ENCODE measurements at regions not wholly inside any gene's neighbourhood (a gene's known extent, or its start where the extent isn't known, plus 50 kb on each side); places are given as distances from the start of the nearest gene placed in this dataset.

DNA sequence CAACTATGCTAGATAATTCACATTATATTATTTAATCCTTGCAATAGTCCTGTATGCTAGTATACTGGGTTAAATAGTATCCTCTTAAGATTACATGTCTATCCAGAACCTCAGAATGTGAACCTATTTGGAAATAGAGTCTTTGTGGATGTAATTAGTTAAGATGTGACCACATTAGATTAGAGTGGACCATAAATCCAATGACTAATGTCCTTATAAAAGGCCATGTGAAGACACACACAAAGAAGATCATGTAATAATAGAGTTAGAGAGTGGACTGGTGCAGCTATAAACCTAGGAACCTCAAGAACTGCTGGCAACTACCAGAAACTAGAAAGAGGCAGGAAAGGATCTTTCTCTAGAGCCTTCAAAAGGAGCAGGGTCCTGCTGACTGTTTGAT lies 263.6 kb upstream of the PTGER4 start:
- ATAC-seq (no peak), DNase-seq (no peak)
- ChIA-PET POLR2A (no interaction called here), CTCF (no interaction called here)
- H3K9me3 Mint-ChIP-seq (ENCODE audit: low read depth) = peaks cover 14% of the 10 kb centered on the region
- intact Hi-C loops (cut with DNase I, micrococcal nuclease) = no loop called here
- H3K36me3 Mint-ChIP-seq (ENCODE audit: low read depth) = peaks cover 7% of the 10 kb centered on the region
- H3K4me3 Mint-ChIP-seq = no peak overlapping the region
- no peak overlapping the region for H3K27ac Mint-ChIP-seq
- H3K27me3 Mint-ChIP-seq = no peaks in the 10 kb centered on the region
- peaks cover 19% of the 10 kb centered on the region for H3K4me1 Mint-ChIP-seq

DNA sequence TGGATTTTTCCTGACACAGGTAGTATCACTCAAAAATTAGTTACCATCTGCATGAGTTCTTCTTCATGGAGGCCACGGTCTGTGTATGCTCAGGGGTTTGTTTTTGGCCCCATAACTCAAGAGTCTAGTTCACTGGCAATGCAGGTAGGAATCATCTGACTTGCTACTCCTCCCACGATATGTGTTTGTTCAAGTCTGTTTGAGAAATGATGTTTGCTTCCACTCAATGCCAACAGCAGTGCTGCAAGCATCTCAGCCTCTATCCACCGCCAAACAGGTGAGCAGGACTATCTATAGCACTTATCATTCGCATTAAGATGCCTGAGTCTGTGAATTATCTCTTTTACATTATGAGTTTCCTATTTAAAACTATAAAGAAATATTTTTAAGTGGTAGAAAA lies 264.8 kb upstream of the PTGER4 start:
- CTCF ChIA-PET = no interaction called here
- no peak for ATAC-seq
- no peak overlapping the region for H3K27ac Mint-ChIP-seq

DNA sequence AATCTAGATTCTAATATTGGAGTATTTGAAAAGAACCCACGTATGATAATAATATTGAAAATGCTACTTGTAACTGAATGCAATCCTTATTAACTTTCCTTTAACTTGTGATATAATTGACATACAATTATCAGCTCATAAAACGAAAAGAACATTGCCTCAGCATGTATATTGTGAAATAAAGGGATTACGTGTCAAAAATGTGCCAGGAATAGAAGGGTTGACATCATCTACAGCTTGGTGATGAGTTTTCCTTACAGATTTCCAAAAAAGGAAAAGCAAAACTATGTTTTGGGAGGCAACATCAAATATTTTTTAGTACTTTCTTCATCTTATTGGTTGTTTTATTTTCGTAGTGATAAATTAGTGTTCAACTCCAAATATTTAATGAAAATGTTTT lies 266.0 kb upstream of the PTGER4 start:
- POLR2A ChIA-PET = no interaction called here
- intact Hi-C loops (cut with DNase I, micrococcal nuclease) = no loop called here
- Mint-ChIP-seq H3K27ac (no peak overlapping the region), H3K4me3 (no peak overlapping the region), H3K27me3 (no peaks in the 10 kb centered on the region), H3K9me3 (ENCODE audit: low read depth) (peaks cover 12% of the 10 kb centered on the region), H3K4me1 (peaks cover 41% of the 10 kb centered on the region), H3K36me3 (ENCODE audit: low read depth) (peaks cover 4% of the 10 kb centered on the region)
- CTCF ChIA-PET = interaction anchor here (0.7 kb wide), 1 partner anchor 268 kb away, joined by 3 read pairs; no protein-coding TSS in a partner anchor
- DNase-seq = no peak
- no peak for ATAC-seq

More for the DNA sequence above, 264.8 kb upstream of the PTGER4 start:
- no peak for DNase-seq
- Mint-ChIP-seq H3K9me3 (ENCODE audit: low read depth) (peaks cover 14% of the 10 kb centered on the region), H3K36me3 (ENCODE audit: low read depth) (peaks cover 7% of the 10 kb centered on the region), H3K4me1 (peaks cover 30% of the 10 kb centered on the region), H3K27me3 (no peaks in the 10 kb centered on the region), H3K4me3 (no peak overlapping the region)
- POLR2A ChIA-PET = no interaction called here
- intact Hi-C loops (cut with DNase I, micrococcal nuclease) = no loop called here

DNA sequence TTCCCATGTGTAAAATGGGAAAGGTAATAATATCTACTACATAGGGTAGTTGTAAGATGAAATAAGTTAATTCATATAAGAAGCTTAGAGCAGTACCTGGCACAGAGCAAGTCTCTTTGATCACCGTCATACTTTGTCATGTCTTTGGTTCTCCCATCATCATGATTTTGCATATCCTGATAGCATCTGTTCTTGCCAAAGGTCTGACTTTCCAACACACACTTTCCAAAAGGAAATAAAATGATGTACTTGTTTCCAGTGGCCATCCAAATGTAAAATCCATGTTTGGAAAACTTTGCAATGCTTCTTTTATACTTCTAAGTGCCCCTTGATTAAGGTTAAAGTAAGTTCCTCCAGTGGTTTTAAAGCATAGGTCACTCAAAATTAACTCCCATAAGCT lies 266.9 kb upstream of the PTGER4 start:
- Mint-ChIP-seq H3K27ac (no peak overlapping the region), H3K27me3 (no peaks in the 10 kb centered on the region), H3K9me3 (ENCODE audit: low read depth) (peaks cover 11% of the 10 kb centered on the region), H3K36me3 (ENCODE audit: low read depth) (peaks cover 9% of the 10 kb centered on the region), H3K4me1 (peaks cover 50% of the 10 kb centered on the region), H3K4me3 (no peak overlapping the region)
- DNase-seq (no peak), ATAC-seq (no peak)
- ChIA-PET POLR2A (no interaction called here), CTCF (interaction anchor here (1.0 to 1.1 kb wide), 3 partner anchors 18 to 64 kb away, joined by 3 to 4 read pairs (median 3); no protein-coding TSS in a partner anchor)
- intact Hi-C loops (cut with DNase I, micrococcal nuclease) = no loop called here

DNA sequence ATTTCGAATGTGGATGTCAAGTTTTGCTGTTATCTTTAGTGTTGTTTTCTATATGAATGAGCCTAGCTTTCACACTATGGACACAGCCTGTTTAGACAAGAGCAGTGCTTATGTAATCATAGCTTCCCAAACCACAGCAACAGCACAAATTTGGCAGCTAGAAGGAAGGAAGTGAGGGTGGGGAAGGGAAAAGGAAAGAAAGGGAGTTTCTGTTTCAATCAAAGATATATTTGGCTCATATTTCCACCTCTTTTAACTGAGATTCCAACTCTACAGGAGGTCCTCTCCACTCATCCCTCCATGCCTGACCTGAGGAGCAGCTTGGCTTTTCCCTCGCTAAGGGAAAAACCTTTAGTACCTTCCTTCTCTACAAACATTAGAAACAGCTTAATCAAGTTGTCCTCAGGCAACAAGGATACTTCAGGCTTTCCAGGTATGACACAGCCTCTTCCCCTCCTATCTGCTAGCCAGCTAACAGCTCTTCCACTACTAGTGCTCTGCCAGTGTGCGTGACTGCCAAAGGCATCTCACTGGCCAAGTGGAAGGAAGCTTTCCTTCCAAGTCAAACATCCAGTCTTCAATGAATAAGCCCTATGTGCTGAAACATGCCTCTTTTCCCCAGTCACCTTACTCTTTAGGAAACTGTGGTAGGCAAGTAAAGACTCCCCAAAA lies 268.6 kb upstream of the PTGER4 start:
- Mint-ChIP-seq H3K4me1 (peaks cover 63% of the 10 kb centered on the region), H3K27me3 (no peaks in the 10 kb centered on the region)
- CTCF ChIA-PET = interaction anchor here (0.8 to 2.6 kb wide), 14 partner anchors 10 to 278 kb away, joined by 3 to 23 read pairs (median 6); no protein-coding TSS in a partner anchor

DNA sequence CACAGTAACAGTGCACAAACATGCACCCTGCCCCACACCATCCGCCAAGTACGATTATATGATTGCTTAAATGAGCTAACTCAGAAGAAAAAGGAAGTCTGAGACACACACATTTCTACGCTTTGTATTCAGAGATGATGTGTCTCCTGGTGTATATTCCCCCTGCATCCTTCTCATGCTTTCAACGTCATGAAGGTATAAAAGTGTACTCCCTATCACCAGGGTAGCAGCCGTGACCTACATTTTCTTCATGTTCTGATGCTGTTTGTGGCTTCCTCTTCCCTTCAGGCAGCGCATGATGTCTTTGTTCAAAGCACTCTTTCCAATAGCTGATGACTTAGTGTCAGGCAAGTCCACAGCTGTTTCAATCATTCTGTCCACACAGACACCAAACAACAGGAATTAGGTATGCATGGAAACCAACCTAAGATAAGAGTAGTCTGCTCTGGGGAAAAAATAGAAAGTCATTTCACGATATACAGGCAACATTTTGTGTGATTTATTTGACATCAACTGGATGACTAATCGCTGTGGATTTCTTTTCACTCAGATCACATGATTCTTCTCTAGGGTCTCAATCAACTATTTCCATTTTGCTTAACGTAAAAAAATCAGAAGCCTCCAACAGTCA lies 269.4 kb upstream of the PTGER4 start:
- DNase-seq (peak; percentile 80), ATAC-seq (peak; percentile 82)
- ChIA-PET POLR2A (interaction anchor here (0.5 to 2.2 kb wide), 17 partner anchors 9 to 279 kb away, joined by 3 to 12 read pairs (median 5); partner anchors contain the start of gene PTGER4), CTCF (interaction anchor here (0.7 to 2.6 kb wide), 18 partner anchors 9 to 278 kb away, joined by 3 to 23 read pairs (median 4); no protein-coding TSS in a partner anchor)
- H3K36me3 Mint-ChIP-seq (ENCODE audit: low read depth) = peaks cover 23% of the 10 kb centered on the region
- H3K27ac Mint-ChIP-seq = peak overlapping the region; percentile 94
- H3K9me3 Mint-ChIP-seq (ENCODE audit: low read depth) = peaks cover 7% of the 10 kb centered on the region
- no peaks in the 10 kb centered on the region for H3K27me3 Mint-ChIP-seq
- peaks cover 67% of the 10 kb centered on the region for H3K4me1 Mint-ChIP-seq
- intact Hi-C loops (cut with DNase I, micrococcal nuclease) = loop anchor here (1.0 to 2.0 kb wide), 11 partner anchors 26 to 279 kb away; partner anchors contain the start of gene PTGER4 (in 2 of the 2)
- peak overlapping the region; percentile 58 for H3K4me3 Mint-ChIP-seq

More for the DNA sequence above, 268.6 kb upstream of the PTGER4 start:
- Mint-ChIP-seq H3K36me3 (ENCODE audit: low read depth) (peaks cover 23% of the 10 kb centered on the region), H3K4me3 (peak overlapping the region; percentile 58), H3K27ac (peak overlapping the region; percentile 94), H3K9me3 (ENCODE audit: low read depth) (peaks cover 7% of the 10 kb centered on the region)
- ATAC-seq = peak; percentile 3
- intact Hi-C loops (cut with DNase I, micrococcal nuclease) = loop anchor here (1.0 to 2.0 kb wide), 11 partner anchors 25 to 278 kb away; partner anchors contain the start of gene PTGER4 (in 2 of the 2)
- no peak for DNase-seq
- POLR2A ChIA-PET = interaction anchor here (0.6 to 2.2 kb wide), 15 partner anchors 10 to 1068 kb away, joined by 3 to 12 read pairs (median 5); partner anchors contain the start of gene PTGER4

DNA sequence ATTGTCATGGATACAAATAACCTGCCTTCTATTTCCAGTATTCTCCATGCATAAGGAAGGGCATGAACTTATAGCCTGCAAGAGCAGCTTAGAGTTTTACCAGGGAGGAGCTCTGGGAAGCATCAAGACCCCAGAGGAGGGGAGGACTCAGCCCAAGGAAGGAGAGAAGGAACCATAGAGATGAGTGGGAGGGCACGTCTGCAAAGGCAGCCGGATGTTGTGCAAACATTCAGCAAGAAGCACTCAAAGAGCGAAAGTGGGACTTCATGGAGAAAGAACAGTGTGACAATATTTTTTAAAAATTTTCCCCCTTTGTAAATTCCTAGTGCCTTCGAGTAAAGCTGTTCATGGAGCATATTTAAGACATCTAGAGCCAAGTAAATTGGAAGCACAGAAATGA lies 270.1 kb upstream of the PTGER4 start:
- H3K9me3 Mint-ChIP-seq (ENCODE audit: low read depth) = peaks cover 7% of the 10 kb centered on the region
- peaks cover 23% of the 10 kb centered on the region for H3K36me3 Mint-ChIP-seq (ENCODE audit: low read depth)
- DNase-seq (peak; percentile 65), ATAC-seq (peak; percentile 8)
- POLR2A ChIA-PET = interaction anchor here (0.6 to 2.2 kb wide), 8 partner anchors 25 to 274 kb away, joined by 3 to 12 read pairs (median 5); partner anchors contain the start of gene PTGER4
- CTCF ChIA-PET = interaction anchor here (0.9 to 2.6 kb wide), 9 partner anchors 25 to 279 kb away, joined by 3 to 23 read pairs (median 4); no protein-coding TSS in a partner anchor
- intact Hi-C loops (cut with DNase I, micrococcal nuclease) = loop anchor here (5.0 to 10.0 kb wide), 5 partner anchors 345 to 1335 kb away; partner anchors contain the start of genes RICTOR (in 1 of the 2), RPL37 (in 1 of the 2) and TTC33 (in 1 of the 2)
- peak overlapping the region; percentile 58 for H3K4me3 Mint-ChIP-seq
- no peaks in the 10 kb centered on the region for H3K27me3 Mint-ChIP-seq
- H3K27ac Mint-ChIP-seq = peak overlapping the region; percentile 94
- peaks cover 75% of the 10 kb centered on the region for H3K4me1 Mint-ChIP-seq

DNA sequence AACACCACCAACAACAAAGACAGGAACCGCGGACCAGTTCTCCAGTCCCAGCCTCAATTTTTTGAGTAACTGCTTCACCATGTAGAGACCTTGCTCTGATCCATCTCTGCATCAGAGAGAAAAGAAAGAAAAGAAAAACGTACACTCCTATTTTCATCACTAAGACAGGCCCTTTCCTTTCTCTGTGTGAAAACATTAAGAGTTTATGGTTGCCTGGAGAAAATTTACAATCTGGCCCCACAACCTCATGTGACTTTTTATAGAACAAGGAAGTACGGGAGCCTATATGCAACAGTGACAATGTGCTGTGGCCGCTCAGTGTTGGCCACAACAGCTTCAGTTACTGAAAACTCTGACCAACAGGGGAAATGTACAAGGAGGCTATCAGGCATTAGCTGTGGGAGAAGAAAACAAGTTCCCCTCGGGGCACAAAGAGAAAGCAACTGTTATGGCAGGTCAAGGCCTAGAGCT lies 272.9 kb upstream of the PTGER4 start:
- peak; percentile 41 for DNase-seq
- Mint-ChIP-seq H3K27ac (peak overlapping the region; percentile 99), H3K4me1 (peaks cover 95% of the 10 kb centered on the region), H3K36me3 (ENCODE audit: low read depth) (peaks cover 32% of the 10 kb centered on the region), H3K4me3 (peak overlapping the region; percentile 45), H3K27me3 (no peaks in the 10 kb centered on the region), H3K9me3 (ENCODE audit: low read depth) (peaks cover 10% of the 10 kb centered on the region)
- CTCF ChIA-PET = interaction anchor here (0.7 to 2.8 kb wide), 6 partner anchors 22 to 437 kb away, joined by 3 to 18 read pairs (median 5); partner anchors contain the start of gene PTGER4
- no peak for ATAC-seq
- intact Hi-C loops (cut with DNase I, micrococcal nuclease) = loop anchor here (1.0 to 10.0 kb wide), 10 partner anchors 22 to 1332 kb away; partner anchors contain the start of genes PTGER4 (in 1 of the 2), RICTOR (in 1 of the 2), RPL37 (in 1 of the 2) and TTC33 (in 1 of the 2)
- POLR2A ChIA-PET = interaction anchor here (0.6 to 4.7 kb wide), 4 partner anchors 23 to 131 kb away, joined by 3 to 22 read pairs (median 3); no protein-coding TSS in a partner anchor

DNA sequence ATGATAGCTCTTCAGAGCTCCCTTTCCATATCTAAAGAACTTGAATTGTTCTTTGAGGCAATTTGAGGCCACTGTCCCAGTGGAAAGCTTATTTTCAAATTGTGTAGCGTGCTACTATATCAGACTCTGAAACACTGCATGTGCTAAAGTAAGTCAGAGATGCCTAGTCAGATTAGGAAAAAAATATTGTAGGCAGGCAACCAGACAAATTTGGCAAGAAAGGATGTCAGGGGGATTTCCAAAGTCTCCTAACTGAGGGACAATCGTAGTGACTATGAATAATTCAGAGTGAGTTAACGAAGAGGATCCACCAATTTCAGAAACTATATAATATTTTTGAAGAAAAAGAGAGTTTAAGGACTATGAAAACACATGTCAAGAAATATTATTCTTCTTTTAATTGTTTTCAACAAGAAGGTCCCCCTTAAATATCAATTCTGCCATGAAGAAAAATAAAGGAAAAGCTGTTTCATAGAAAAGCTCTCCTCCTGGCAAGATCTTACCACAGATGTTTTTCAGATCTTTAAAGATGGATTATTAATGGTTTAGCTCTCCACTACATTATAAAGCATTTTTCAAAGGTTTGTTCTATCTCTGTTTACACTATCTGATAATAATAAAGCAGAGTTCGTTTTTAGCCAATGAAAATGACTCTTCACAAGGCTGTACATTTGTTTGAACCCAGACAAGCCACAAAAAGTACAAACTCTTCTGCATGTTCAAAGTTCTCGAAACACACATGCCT lies 273.5 kb upstream of the PTGER4 start:
- CTCF ChIA-PET = interaction anchor here (0.9 to 2.8 kb wide), 6 partner anchors 21 to 283 kb away, joined by 3 to 18 read pairs (median 5); partner anchors contain the start of gene PTGER4
- H3K4me1 Mint-ChIP-seq = peaks cover 95% of the 10 kb centered on the region
- DNase-seq (no peak), ATAC-seq (peak; percentile 13)
- H3K9me3 Mint-ChIP-seq (ENCODE audit: low read depth) = peaks cover 6% of the 10 kb centered on the region
- H3K36me3 Mint-ChIP-seq (ENCODE audit: low read depth) = peaks cover 29% of the 10 kb centered on the region
- intact Hi-C loops (cut with DNase I, micrococcal nuclease) = loop anchor here (1.0 to 10.0 kb wide), 10 partner anchors 22 to 1331 kb away; partner anchors contain the start of genes PTGER4 (in 1 of the 2), RICTOR (in 1 of the 2), RPL37 (in 1 of the 2) and TTC33 (in 1 of the 2)
- H3K4me3 Mint-ChIP-seq = peak overlapping the region; percentile 45
- no peaks in the 10 kb centered on the region for H3K27me3 Mint-ChIP-seq
- POLR2A ChIA-PET = interaction anchor here (0.7 to 4.7 kb wide), 9 partner anchors 22 to 392 kb away, joined by 3 to 22 read pairs (median 4); partner anchors contain the start of genes PRKAA1 and PTGER4
- peak overlapping the region; percentile 99 for H3K27ac Mint-ChIP-seq

DNA sequence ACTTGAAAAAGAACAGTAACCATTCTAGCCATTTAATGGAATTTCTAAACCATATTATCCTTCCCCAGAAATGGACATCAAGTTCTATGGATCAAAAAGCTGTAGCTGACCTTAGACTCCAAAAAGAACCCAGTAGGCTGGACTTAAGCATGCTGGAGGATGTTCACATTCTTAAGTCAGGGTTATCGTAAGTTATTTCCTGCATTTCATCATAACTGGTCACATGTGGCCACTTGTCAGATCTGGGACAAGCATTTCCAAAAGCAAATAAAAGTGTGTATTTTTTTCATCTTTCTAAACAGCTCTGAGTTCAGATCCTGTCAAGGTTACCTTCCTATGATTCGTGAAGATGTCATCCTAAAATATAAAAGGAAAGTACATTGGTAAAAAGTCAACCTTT lies 274.5 kb upstream of the PTGER4 start:
- ChIA-PET CTCF (interaction anchor here (1.2 to 2.8 kb wide), 5 partner anchors 20 to 284 kb away, joined by 4 to 18 read pairs (median 5); no protein-coding TSS in a partner anchor), POLR2A (interaction anchor here (0.7 to 4.7 kb wide), 7 partner anchors 21 to 274 kb away, joined by 3 to 22 read pairs (median 4); partner anchors contain the start of gene PTGER4)
- Mint-ChIP-seq H3K27ac (peak overlapping the region; percentile 99), H3K27me3 (no peaks in the 10 kb centered on the region), H3K4me3 (no peak overlapping the region), H3K36me3 (ENCODE audit: low read depth) (peaks cover 29% of the 10 kb centered on the region), H3K4me1 (peaks cover 93% of the 10 kb centered on the region), H3K9me3 (ENCODE audit: low read depth) (peaks cover 6% of the 10 kb centered on the region)
- ATAC-seq (no peak), DNase-seq (no peak)
- intact Hi-C loops (cut with DNase I, micrococcal nuclease) = loop anchor here (5.0 to 10.0 kb wide), 5 partner anchors 350 to 1330 kb away; partner anchors contain the start of genes RICTOR (in 1 of the 2), RPL37 (in 1 of the 2) and TTC33 (in 1 of the 2)
